ENCODE measurements at regions not wholly inside any gene's neighbourhood (a gene's known extent, or its start where the extent isn't known, plus 50 kb on each side); places are given as distances from the start of the nearest gene placed in this dataset.

DNA sequence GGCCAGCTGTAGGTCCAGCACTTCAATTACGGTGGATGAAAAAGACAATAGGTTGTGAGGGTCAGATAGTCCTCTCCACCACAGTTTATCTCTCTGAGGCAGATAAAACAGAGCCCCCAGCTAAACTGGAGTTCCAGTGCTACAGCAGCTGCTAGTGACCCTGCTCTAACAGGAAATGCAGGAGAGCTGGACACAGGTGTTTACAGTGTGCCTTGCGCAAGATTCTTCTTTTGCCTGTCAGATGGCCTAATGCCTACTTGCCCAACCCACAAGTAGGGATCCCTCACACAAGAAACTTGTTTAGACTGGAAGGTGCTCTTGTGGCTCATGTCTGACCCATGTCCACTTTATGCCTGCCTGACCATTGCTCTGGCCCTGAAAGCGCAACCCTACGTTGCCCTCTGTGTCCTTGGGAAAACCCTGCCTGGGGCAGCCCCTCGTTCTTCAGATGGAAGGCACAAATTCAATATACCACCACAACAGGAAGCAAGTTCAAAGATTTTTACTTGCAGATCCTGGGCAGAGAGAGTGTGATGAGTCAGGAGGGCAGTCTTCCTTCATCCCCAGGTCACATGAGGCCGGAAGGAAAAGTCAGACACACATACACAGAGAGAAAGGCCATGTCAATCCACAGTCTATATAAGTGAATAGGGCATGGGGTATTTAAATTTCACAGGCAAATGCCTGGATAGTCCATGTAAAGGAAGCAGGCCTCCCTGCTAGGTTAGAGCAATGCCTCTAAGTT lies 105.1 kb upstream of the ADGRL3 start:
- no peaks in the 10 kb centered on the region for H3F3A ChIP-seq (replicated peaks; ENCODE audit: low read depth)
- no peaks in the 10 kb centered on the region for H3K4me1 ChIP-seq (ENCODE audit: insufficient read depth)
- TF ChIP-seq JUNB (IDR thresholded peaks at IDR 0.05; ENCODE audit: unreplicated experiment) (no peak), STAT1 (IDR thresholded peaks at IDR 0.05; ENCODE audit: unreplicated experiment) (no peak), ZNF331 (CRISPR knock-in tag; IDR thresholded peaks at IDR 0.05; ENCODE audit: low read depth) (no peak), EZH2 (IDR thresholded peaks at IDR 0.05; ENCODE audit: low read depth, unreplicated experiment) (no peak), CREB1 (CRISPR knock-in tag; IDR thresholded peaks at IDR 0.05; ENCODE audit: low read depth) (no peak)
- TF ChIP-seq, protein P1, sequence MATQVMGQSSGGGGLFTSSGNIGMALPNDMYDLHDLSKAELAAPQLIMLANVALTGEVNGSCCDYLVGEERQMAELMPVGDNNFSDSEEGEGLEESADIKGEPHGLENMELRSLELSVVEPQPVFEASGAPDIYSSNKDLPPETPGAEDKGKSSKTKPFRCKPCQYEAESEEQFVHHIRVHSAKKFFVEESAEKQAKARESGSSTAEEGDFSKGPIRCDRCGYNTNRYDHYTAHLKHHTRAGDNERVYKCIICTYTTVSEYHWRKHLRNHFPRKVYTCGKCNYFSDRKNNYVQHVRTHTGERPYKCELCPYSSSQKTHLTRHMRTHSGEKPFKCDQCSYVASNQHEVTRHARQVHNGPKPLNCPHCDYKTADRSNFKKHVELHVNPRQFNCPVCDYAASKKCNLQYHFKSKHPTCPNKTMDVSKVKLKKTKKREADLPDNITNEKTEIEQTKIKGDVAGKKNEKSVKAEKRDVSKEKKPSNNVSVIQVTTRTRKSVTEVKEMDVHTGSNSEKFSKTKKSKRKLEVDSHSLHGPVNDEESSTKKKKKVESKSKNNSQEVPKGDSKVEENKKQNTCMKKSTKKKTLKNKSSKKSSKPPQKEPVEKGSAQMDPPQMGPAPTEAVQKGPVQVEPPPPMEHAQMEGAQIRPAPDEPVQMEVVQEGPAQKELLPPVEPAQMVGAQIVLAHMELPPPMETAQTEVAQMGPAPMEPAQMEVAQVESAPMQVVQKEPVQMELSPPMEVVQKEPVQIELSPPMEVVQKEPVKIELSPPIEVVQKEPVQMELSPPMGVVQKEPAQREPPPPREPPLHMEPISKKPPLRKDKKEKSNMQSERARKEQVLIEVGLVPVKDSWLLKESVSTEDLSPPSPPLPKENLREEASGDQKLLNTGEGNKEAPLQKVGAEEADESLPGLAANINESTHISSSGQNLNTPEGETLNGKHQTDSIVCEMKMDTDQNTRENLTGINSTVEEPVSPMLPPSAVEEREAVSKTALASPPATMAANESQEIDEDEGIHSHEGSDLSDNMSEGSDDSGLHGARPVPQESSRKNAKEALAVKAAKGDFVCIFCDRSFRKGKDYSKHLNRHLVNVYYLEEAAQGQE (IDR thresholded peaks at IDR 0.05; ENCODE audit: unreplicated experiment): no peak
- TF ChIP-seq, protein P2, sequence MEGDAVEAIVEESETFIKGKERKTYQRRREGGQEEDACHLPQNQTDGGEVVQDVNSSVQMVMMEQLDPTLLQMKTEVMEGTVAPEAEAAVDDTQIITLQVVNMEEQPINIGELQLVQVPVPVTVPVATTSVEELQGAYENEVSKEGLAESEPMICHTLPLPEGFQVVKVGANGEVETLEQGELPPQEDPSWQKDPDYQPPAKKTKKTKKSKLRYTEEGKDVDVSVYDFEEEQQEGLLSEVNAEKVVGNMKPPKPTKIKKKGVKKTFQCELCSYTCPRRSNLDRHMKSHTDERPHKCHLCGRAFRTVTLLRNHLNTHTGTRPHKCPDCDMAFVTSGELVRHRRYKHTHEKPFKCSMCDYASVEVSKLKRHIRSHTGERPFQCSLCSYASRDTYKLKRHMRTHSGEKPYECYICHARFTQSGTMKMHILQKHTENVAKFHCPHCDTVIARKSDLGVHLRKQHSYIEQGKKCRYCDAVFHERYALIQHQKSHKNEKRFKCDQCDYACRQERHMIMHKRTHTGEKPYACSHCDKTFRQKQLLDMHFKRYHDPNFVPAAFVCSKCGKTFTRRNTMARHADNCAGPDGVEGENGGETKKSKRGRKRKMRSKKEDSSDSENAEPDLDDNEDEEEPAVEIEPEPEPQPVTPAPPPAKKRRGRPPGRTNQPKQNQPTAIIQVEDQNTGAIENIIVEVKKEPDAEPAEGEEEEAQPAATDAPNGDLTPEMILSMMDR (conservative IDR thresholded peaks at IDR 0.05; ENCODE audit: low read depth in 2 of 2): no peak
- TF ChIP-seq, protein P3, sequence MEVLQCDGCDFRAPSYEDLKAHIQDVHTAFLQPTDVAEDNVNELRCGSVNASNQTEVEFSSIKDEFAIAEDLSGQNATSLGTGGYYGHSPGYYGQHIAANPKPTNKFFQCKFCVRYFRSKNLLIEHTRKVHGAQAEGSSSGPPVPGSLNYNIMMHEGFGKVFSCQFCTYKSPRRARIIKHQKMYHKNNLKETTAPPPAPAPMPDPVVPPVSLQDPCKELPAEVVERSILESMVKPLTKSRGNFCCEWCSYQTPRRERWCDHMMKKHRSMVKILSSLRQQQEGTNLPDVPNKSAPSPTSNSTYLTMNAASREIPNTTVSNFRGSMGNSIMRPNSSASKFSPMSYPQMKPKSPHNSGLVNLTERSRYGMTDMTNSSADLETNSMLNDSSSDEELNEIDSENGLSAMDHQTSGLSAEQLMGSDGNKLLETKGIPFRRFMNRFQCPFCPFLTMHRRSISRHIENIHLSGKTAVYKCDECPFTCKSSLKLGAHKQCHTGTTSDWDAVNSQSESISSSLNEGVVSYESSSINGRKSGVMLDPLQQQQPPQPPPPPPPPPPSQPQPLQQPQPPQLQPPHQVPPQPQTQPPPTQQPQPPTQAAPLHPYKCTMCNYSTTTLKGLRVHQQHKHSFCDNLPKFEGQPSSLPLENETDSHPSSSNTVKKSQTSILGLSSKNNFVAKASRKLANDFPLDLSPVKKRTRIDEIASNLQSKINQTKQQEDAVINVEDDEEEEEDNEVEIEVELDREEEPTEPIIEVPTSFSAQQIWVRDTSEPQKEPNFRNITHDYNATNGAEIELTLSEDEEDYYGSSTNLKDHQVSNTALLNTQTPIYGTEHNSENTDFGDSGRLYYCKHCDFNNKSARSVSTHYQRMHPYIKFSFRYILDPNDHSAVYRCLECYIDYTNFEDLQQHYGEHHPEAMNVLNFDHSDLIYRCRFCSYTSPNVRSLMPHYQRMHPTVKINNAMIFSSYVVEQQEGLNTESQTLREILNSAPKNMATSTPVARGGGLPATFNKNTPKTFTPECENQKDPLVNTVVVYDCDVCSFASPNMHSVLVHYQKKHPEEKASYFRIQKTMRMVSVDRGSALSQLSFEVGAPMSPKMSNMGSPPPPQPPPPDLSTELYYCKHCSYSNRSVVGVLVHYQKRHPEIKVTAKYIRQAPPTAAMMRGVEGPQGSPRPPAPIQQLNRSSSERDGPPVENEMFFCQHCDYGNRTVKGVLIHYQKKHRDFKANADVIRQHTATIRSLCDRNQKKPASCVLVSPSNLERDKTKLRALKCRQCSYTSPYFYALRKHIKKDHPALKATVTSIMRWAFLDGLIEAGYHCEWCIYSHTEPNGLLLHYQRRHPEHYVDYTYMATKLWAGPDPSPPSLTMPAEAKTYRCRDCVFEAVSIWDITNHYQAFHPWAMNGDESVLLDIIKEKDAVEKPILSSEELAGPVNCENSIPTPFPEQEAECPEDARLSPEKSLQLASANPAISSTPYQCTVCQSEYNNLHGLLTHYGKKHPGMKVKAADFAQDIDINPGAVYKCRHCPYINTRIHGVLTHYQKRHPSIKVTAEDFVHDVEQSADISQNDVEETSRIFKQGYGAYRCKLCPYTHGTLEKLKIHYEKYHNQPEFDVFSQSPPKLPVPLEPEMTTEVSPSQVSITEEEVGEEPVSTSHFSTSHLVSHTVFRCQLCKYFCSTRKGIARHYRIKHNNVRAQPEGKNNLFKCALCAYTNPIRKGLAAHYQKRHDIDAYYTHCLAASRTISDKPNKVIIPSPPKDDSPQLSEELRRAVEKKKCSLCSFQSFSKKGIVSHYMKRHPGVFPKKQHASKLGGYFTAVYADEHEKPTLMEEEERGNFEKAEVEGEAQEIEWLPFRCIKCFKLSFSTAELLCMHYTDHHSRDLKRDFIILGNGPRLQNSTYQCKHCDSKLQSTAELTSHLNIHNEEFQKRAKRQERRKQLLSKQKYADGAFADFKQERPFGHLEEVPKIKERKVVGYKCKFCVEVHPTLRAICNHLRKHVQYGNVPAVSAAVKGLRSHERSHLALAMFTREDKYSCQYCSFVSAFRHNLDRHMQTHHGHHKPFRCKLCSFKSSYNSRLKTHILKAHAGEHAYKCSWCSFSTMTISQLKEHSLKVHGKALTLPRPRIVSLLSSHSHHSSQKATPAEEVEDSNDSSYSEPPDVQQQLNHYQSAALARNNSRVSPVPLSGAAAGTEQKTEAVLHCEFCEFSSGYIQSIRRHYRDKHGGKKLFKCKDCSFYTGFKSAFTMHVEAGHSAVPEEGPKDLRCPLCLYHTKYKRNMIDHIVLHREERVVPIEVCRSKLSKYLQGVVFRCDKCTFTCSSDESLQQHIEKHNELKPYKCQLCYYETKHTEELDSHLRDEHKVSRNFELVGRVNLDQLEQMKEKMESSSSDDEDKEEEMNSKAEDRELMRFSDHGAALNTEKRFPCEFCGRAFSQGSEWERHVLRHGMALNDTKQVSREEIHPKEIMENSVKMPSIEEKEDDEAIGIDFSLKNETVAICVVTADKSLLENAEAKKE (CRISPR knock-in tag; IDR thresholded peaks at IDR 0.05): no peak
- no peaks in the 10 kb centered on the region for H4K20me1 ChIP-seq (replicated peaks; ENCODE audit: insufficient read depth)
- Mint-ChIP-seq H3K9me3 (no peaks in the 10 kb centered on the region), H3K36me3 (ENCODE audit: low read depth) (no peaks in the 10 kb centered on the region), H3K27ac (no peak overlapping the region), H3K27me3 (ENCODE audit: insufficient read depth, low read depth, poor library complexity) (peaks cover 2% of the 10 kb centered on the region), H3K4me3 (no peak overlapping the region), H3K4me1 (no peaks in the 10 kb centered on the region)
- DNase-seq (ENCODE audit: low spot score) (no peak), ATAC-seq (no peak)
- no peak overlapping the region for H3K4me3 ChIP-seq
- H3K27me3 ChIP-seq (ENCODE audit: insufficient read depth): no peaks in the 10 kb centered on the region
- no peaks in the 10 kb centered on the region for H3K79me2 ChIP-seq (replicated peaks; ENCODE audit: insufficient read depth)
- peak overlapping the region; percentile 49; the same call in 1 of the 2 replicates for H2AFZ ChIP-seq
- H3K27ac ChIP-seq (ENCODE audit: low read depth): no peak overlapping the region
- 0 out of 2 replicates have a peak, but pooled peaks cover 2% of the 10 kb centered on the region for H3K9me2 ChIP-seq (ENCODE audit: insufficient read depth)
- no peak overlapping the region for H3K4me2 ChIP-seq
- H3K36me3 ChIP-seq (ENCODE audit: insufficient read depth): no peaks in the 10 kb centered on the region
